ENCODE measurements at regions not wholly inside any gene's neighbourhood (a gene's known extent, or its start where the extent isn't known, plus 50 kb on each side); places are given as distances from the start of the nearest gene placed in this dataset.

GRCh38 chr6:43865086-43865485, 95.1 kb downstream of the VEGFA start:
- TF ChIP-seq, protein P1, sequence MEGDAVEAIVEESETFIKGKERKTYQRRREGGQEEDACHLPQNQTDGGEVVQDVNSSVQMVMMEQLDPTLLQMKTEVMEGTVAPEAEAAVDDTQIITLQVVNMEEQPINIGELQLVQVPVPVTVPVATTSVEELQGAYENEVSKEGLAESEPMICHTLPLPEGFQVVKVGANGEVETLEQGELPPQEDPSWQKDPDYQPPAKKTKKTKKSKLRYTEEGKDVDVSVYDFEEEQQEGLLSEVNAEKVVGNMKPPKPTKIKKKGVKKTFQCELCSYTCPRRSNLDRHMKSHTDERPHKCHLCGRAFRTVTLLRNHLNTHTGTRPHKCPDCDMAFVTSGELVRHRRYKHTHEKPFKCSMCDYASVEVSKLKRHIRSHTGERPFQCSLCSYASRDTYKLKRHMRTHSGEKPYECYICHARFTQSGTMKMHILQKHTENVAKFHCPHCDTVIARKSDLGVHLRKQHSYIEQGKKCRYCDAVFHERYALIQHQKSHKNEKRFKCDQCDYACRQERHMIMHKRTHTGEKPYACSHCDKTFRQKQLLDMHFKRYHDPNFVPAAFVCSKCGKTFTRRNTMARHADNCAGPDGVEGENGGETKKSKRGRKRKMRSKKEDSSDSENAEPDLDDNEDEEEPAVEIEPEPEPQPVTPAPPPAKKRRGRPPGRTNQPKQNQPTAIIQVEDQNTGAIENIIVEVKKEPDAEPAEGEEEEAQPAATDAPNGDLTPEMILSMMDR (IDR thresholded peaks at IDR 0.05; ENCODE audit: low read length, missing control alignments): no peak
- H3K4me3 ChIP-seq (replicated peaks; ENCODE audit: low read depth, low read length): no peak overlapping the region
- DNase-seq (ENCODE audit: low read depth): no peak

GRCh38 chr6:43862925-43863324, 92.9 kb downstream of the VEGFA start:
- DNase-seq (ENCODE audit: low read depth): no peak
- no peak overlapping the region for H3K4me3 ChIP-seq (replicated peaks; ENCODE audit: low read depth, low read length)
- TF ChIP-seq, protein P1 (IDR thresholded peaks at IDR 0.05; ENCODE audit: low read length, missing control alignments): no peak

GRCh38 chr6:43861212-43861894, 91.3 kb downstream of the VEGFA start:
- no peak for DNase-seq (ENCODE audit: low read depth)

GRCh38 chr6:43860285-43860684, 90.3 kb downstream of the VEGFA start:
- no peak for DNase-seq (ENCODE audit: low read depth)
- no peak overlapping the region for H3K4me3 ChIP-seq (replicated peaks; ENCODE audit: low read depth, low read length)

More at GRCh38 chr6:43861212-43861894, 91.3 kb downstream of the VEGFA start:
- TF ChIP-seq, protein P1 (IDR thresholded peaks at IDR 0.05; ENCODE audit: low read length, missing control alignments): no peak
- no peak overlapping the region for H3K4me3 ChIP-seq (replicated peaks; ENCODE audit: low read depth, low read length)

GRCh38 chr6:43859213-43859612, 89.2 kb downstream of the VEGFA start:
- TF ChIP-seq, protein P1 (IDR thresholded peaks at IDR 0.05; ENCODE audit: low read length, missing control alignments): no peak
- DNase-seq (ENCODE audit: low read depth): no peak
- no peak overlapping the region for H3K4me3 ChIP-seq (replicated peaks; ENCODE audit: low read depth, low read length)

More at GRCh38 chr6:43860285-43860684, 90.3 kb downstream of the VEGFA start:
- TF ChIP-seq, protein P1 (IDR thresholded peaks at IDR 0.05; ENCODE audit: low read length, missing control alignments): no peak

- DNase-seq (ENCODE audit: low read depth): no peak
- H3K4me3 ChIP-seq (replicated peaks; ENCODE audit: low read depth, low read length): no peak overlapping the region
- TF ChIP-seq, protein P1 (IDR thresholded peaks at IDR 0.05; ENCODE audit: low read length, missing control alignments): no peak
These were observed 88.4 kb downstream of the VEGFA start for GRCh38 chr6:43858161-43859153.

Measured in fibroblast of pulmonary artery (primary cell).